ENCODE measurements at regions not wholly inside any gene's neighbourhood (a gene's known extent, or its start where the extent isn't known, plus 50 kb on each side); places are given as distances from the start of the nearest gene placed in this dataset.

GRCh38 chr20:37636212-37636975 lies 57.4 kb upstream of the CTNNBL1 start:
- Histone ChIP-seq H3K4me2 (replicated peaks; ENCODE audit: low read depth, low read length, poor library complexity, severe bottlenecking) (no peak overlapping the region), H3K27me3 (replicated peaks in 1 of 4; ENCODE audit: control extremely low read depth in 1 of 4, control insufficient read depth in 3 of 4, insufficient read depth in 4 of 4, low read length in 3 of 4) (peaks cover 0 to 34% (median 5%) of the 10 kb centered on the region in 4 experiments), H3K4me3 (ENCODE audit: control extremely low read depth in 1 of 5, extremely low read depth in 1 of 5, insufficient read depth in 1 of 5, low read depth in 2 of 5, low read length in 4 of 5) (no peak overlapping the region), H3K79me2 (ENCODE audit: control insufficient read depth, insufficient read depth, low read length) (no peaks in the 10 kb centered on the region), H3K27ac (ENCODE audit: low read length in 2 of 2) (no peak overlapping the region), H3K9ac (ENCODE audit: low read length) (no peak overlapping the region), H4K20me1 (ENCODE audit: control insufficient read depth, insufficient read depth, low read length, poor library complexity, severe bottlenecking) (no peaks in the 10 kb centered on the region), H2AFZ (ENCODE audit: insufficient read depth, low read depth, low read length, poor library complexity, severe bottlenecking) (no peak overlapping the region), H3K4me1 (ENCODE audit: control insufficient read depth in 2 of 2, insufficient read depth in 2 of 2, low read length in 2 of 2) (no peaks in the 10 kb centered on the region), H3K36me3 (replicated peaks in 1 of 2; ENCODE audit: control extremely low read depth in 1 of 2, control insufficient read depth in 1 of 2, extremely low read depth in 1 of 2, insufficient read depth in 2 of 2, low read length in 1 of 2) (no peaks in the 10 kb centered on the region), H3K9me3 (ENCODE audit: control extremely low read depth in 1 of 3, control insufficient read depth in 2 of 3, insufficient read depth in 1 of 3, low read length in 2 of 3) (peaks cover 0 to 22% (median 6%) of the 10 kb centered on the region in 3 donors)
- ChIA-PET POLR2A (no interaction called here), CTCF (no interaction called here)
- TF ChIP-seq EZH2 (IDR thresholded peaks at IDR 0.05; ENCODE audit: borderline replicate concordance, insufficient read depth, low read depth, low read length, poor library complexity, severe bottlenecking): no peak
- TF ChIP-seq CTCF (IDR thresholded peaks at IDR 0.05): no peak
- no peak overlapping the region for H3K27ac Mint-ChIP-seq
- no peaks in the 10 kb centered on the region for H3K4me1 Mint-ChIP-seq
- DNase-seq: no peak
- H3K9me3 Mint-ChIP-seq (ENCODE audit: insufficient read depth): no peaks in the 10 kb centered on the region
- peaks cover 55% of the 10 kb centered on the region for H3K27me3 Mint-ChIP-seq
- H3K4me3 Mint-ChIP-seq: no peak overlapping the region
- intact Hi-C loops (cut with micrococcal nuclease): no loop called here
- no peak for ATAC-seq (ENCODE audit: low read depth)
- 87% methylated on average over 12 of the region's 14 CpGs for WGBS (ENCODE audit: insufficient coverage)

- Mint-ChIP-seq H3K4me1 (no peaks in the 10 kb centered on the region), H3K4me3 (no peak overlapping the region), H3K27ac (no peak overlapping the region), H3K27me3 (peaks cover 65% of the 10 kb centered on the region), H3K9me3 (ENCODE audit: insufficient read depth) (no peaks in the 10 kb centered on the region)
- H3K4me3 ChIP-seq (ENCODE audit: control extremely low read depth in 1 of 5, extremely low read depth in 1 of 5, insufficient read depth in 1 of 5, low read depth in 2 of 5, low read length in 4 of 5): no peak overlapping the region
- TF ChIP-seq CTCF (IDR thresholded peaks at IDR 0.05) (no peak), EZH2 (IDR thresholded peaks at IDR 0.05; ENCODE audit: borderline replicate concordance, insufficient read depth, low read depth, low read length, poor library complexity, severe bottlenecking) (no peak)
- H3K79me2 ChIP-seq (ENCODE audit: control insufficient read depth, insufficient read depth, low read length): no peaks in the 10 kb centered on the region
- ATAC-seq (ENCODE audit: low read depth) (no peak), DNase-seq (no peak)
- H2AFZ ChIP-seq (ENCODE audit: insufficient read depth, low read depth, low read length, poor library complexity, severe bottlenecking): no peak overlapping the region
- H3K9me3 ChIP-seq (ENCODE audit: control extremely low read depth in 1 of 3, control insufficient read depth in 2 of 3, insufficient read depth in 1 of 3, low read length in 2 of 3): peaks cover 0 to 17% (median 6%) of the 10 kb centered on the region in 3 donors
- H3K27me3 ChIP-seq (replicated peaks in 1 of 4; ENCODE audit: control extremely low read depth in 1 of 4, control insufficient read depth in 3 of 4, insufficient read depth in 4 of 4, low read length in 3 of 4): peaks cover 0 to 38% (median 10%) of the 10 kb centered on the region in 4 experiments
- intact Hi-C loops (cut with micrococcal nuclease): no loop called here
- H3K36me3 ChIP-seq (replicated peaks in 1 of 2; ENCODE audit: control extremely low read depth in 1 of 2, control insufficient read depth in 1 of 2, extremely low read depth in 1 of 2, insufficient read depth in 2 of 2, low read length in 1 of 2): no peaks in the 10 kb centered on the region
- ChIA-PET CTCF (no interaction called here), POLR2A (no interaction called here)
- no peak overlapping the region for H3K9ac ChIP-seq (ENCODE audit: low read length)
- 29% methylated on average over 2 of the region's 3 CpGs for WGBS (ENCODE audit: insufficient coverage)
- no peak overlapping the region for H3K27ac ChIP-seq (ENCODE audit: low read length in 2 of 2)
- no peaks in the 10 kb centered on the region for H4K20me1 ChIP-seq (ENCODE audit: control insufficient read depth, insufficient read depth, low read length, poor library complexity, severe bottlenecking)
- no peaks in the 10 kb centered on the region for H3K4me1 ChIP-seq (ENCODE audit: control insufficient read depth in 2 of 2, insufficient read depth in 2 of 2, low read length in 2 of 2)
- no peak overlapping the region for H3K4me2 ChIP-seq (replicated peaks; ENCODE audit: low read depth, low read length, poor library complexity, severe bottlenecking)
Measured at GRCh38 chr20:37630993-37631392, 62.8 kb upstream of the CTNNBL1 start.

Data from B cell (primary cell).